Uterus (tissue), 3 donors: ENCODE measurements at regions not wholly inside any gene's neighbourhood (a gene's known extent, or its start where the extent isn't known, plus 50 kb on each side); places are given as distances from the start of the nearest gene placed in this dataset.

Experiments used
- DNase-seq, 2 donors: peaks; one replicate each; pipeline ENCODE4 v3.0.0-alpha.2; 2019 to 2020
- H3K27ac ChIP-seq, 2 donors: fragments of 200-600 bp; sonication (generic); 1 replicate in 1 of 2; 2 replicates in 1 of 2; pipeline ENCODE4 v1.5.1; 2016 to 2018
- H3K27me3 ChIP-seq, 2 donors: fragments of 200-600 bp; sonication (generic); one replicate each; pipeline ENCODE4 v1.5.1; 2018 to 2019; ENCODE audit warnings: control low read depth in 1 of 2
- H3K36me3 ChIP-seq, 2 donors: fragments of 200-600 bp; sonication (generic); one replicate each; pipeline ENCODE4 v1.5.1; 2019; ENCODE audit warnings: control low read depth in 1 of 2
- H3K4me1 ChIP-seq, 2 donors: fragments of 200-600 bp; sonication (generic); one replicate each; pipeline ENCODE4 v1.5.1; 2018 to 2019; ENCODE audit warnings: control low read depth in 1 of 2
- H3K4me3 ChIP-seq, 2 donors: fragments of 200-600 bp; sonication (generic); 1 replicate in 1 of 2; 2 replicates in 1 of 2; pipeline ENCODE4 v1.5.1; 2018 to 2019; ENCODE audit warnings: mild to moderate bottlenecking in 1 of 2
- H3K9me3 ChIP-seq, 2 donors: fragments of 200-600 bp; sonication (generic); one replicate each; pipeline ENCODE4 v1.5.1; 2019; ENCODE audit warnings: control low read depth in 1 of 2
- POLR2A ChIP-seq, 2 donors: fragments of 450-650 bp; IDR thresholded peaks; one replicate each; pipeline ENCODE4 v1.6.1; 2016; ENCODE audit warnings: antibody characterized with exemption in 2 of 2, mild to moderate bottlenecking in 1 of 2, moderate library complexity in 1 of 2
- intact Hi-C: fragments of 100-400 bp; cut with DNase I; formaldehyde crosslinking; loops from one replicate; pipeline ENCODE4 v1.15.1; 2023; ENCODE audit warnings: low total_unique reads
- TF ChIP-seq, protein P1 (sequence below), 4 experiments: fragments of 200-600 bp in 2 of 4; fragments of 450-650 bp in 2 of 4; sonication (generic) in 2 of 4; IDR thresholded peaks; one replicate each; pipeline ENCODE4 v1.5.1; 2016 to 2019; ENCODE audit warnings: antibody characterized with exemption in 4 of 4, mild to moderate bottlenecking in 2 of 4, moderate library complexity in 1 of 4
- donor health status: DM: yes; HTN: yes; CAD: no.

- H3K27me3 ChIP-seq: no peaks in the 10 kb centered on the region
- H3K4me3 ChIP-seq: no peak overlapping the region
- intact Hi-C loops: no loop called here
- H3K36me3 ChIP-seq: no peaks in the 10 kb centered on the region
- no peaks in the 10 kb centered on the region for H3K9me3 ChIP-seq
- H3K27ac ChIP-seq: no peak overlapping the region
- no peak for DNase-seq
- no peak for TF ChIP-seq POLR2A (IDR thresholded peaks at IDR 0.05)
- TF ChIP-seq, protein P1, sequence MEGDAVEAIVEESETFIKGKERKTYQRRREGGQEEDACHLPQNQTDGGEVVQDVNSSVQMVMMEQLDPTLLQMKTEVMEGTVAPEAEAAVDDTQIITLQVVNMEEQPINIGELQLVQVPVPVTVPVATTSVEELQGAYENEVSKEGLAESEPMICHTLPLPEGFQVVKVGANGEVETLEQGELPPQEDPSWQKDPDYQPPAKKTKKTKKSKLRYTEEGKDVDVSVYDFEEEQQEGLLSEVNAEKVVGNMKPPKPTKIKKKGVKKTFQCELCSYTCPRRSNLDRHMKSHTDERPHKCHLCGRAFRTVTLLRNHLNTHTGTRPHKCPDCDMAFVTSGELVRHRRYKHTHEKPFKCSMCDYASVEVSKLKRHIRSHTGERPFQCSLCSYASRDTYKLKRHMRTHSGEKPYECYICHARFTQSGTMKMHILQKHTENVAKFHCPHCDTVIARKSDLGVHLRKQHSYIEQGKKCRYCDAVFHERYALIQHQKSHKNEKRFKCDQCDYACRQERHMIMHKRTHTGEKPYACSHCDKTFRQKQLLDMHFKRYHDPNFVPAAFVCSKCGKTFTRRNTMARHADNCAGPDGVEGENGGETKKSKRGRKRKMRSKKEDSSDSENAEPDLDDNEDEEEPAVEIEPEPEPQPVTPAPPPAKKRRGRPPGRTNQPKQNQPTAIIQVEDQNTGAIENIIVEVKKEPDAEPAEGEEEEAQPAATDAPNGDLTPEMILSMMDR (IDR thresholded peaks at IDR 0.05): no peak
- no peaks in the 10 kb centered on the region for H3K4me1 ChIP-seq
Observed at GRCh38 chr14:98382662-98383061, 889.3 kb downstream of the BCL11B start.

DNA sequence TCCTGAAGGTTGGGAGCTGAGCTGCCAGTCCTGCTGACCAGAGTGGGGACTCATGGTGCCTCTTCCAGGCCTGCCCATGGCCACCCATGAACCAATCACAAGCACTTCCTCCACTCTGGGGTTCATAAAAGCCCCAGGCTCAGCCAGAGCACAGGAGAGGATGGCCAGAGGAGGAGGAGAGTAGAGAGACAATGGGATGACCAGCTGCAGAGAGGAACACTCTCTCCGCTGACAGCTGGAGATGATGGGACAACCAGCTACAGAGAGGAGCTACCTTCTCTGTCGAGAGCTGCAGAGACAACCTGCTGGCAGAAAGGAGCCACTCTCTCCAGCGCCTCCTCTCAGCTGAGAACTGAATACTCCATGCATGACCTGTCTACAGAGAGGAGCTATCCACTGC, 886.1 kb downstream of the BCL11B start:
- Histone ChIP-seq H3K27me3 (no peaks in the 10 kb centered on the region), H3K4me1 (no peaks in the 10 kb centered on the region), H3K4me3 (no peak overlapping the region), H3K9me3 (no peaks in the 10 kb centered on the region), H3K36me3 (no peaks in the 10 kb centered on the region), H3K27ac (no peak overlapping the region)
- intact Hi-C loops: no loop called here
- no peak for DNase-seq
- no peak for TF ChIP-seq POLR2A (IDR thresholded peaks at IDR 0.05)
- TF ChIP-seq, protein P1 (IDR thresholded peaks at IDR 0.05): no peak

GRCh38 chr14:98391061-98391460, 880.9 kb downstream of the BCL11B start:
- no peaks in the 10 kb centered on the region for H3K9me3 ChIP-seq
- no peak for TF ChIP-seq POLR2A (IDR thresholded peaks at IDR 0.05)
- TF ChIP-seq, protein P1 (IDR thresholded peaks at IDR 0.05): no peak
- H3K4me1 ChIP-seq: no peaks in the 10 kb centered on the region
- no peaks in the 10 kb centered on the region for H3K36me3 ChIP-seq
- no peak overlapping the region for H3K4me3 ChIP-seq
- no peak for DNase-seq
- no peaks in the 10 kb centered on the region for H3K27me3 ChIP-seq
- no peak overlapping the region for H3K27ac ChIP-seq
- intact Hi-C loops: no loop called here

DNA sequence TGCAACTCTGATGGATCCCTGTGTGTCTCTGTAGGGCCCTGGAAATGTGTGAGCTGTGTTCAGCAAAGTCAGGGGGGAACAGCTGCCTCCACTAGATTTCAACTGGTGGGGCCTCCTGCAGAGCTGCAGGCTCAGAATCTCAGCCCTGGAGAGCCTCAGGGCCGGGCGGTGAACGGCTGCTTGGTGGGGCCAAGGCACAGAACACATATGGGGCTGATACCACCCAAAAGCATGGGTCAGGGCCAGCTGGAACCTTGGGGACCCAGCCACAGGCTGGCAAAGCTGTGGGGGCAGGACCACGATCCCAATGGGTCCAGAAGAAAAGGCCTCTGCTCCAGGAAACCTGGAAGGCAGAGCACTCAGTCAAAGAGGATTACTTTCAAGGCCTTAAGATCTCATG, 878.5 kb downstream of the BCL11B start:
- Histone ChIP-seq H3K36me3 (no peaks in the 10 kb centered on the region), H3K4me1 (no peaks in the 10 kb centered on the region), H3K27ac (no peak overlapping the region), H3K4me3 (no peak overlapping the region), H3K27me3 (no peaks in the 10 kb centered on the region), H3K9me3 (no peaks in the 10 kb centered on the region)
- TF ChIP-seq POLR2A (IDR thresholded peaks at IDR 0.05): no peak
- TF ChIP-seq, protein P1 (IDR thresholded peaks at IDR 0.05): no peak
- DNase-seq: no peak
- intact Hi-C loops: no loop called here

- no peak overlapping the region for H3K4me3 ChIP-seq
- H3K9me3 ChIP-seq: no peaks in the 10 kb centered on the region
- intact Hi-C loops: no loop called here
- no peak overlapping the region for H3K27ac ChIP-seq
- no peaks in the 10 kb centered on the region for H3K27me3 ChIP-seq
- DNase-seq: no peak
- H3K36me3 ChIP-seq: no peaks in the 10 kb centered on the region
- TF ChIP-seq, protein P1 (IDR thresholded peaks at IDR 0.05): no peak
- TF ChIP-seq POLR2A (IDR thresholded peaks at IDR 0.05): no peak
- no peaks in the 10 kb centered on the region for H3K4me1 ChIP-seq
Observed at GRCh38 chr14:98404811-98405210, 867.2 kb downstream of the BCL11B start.
